ENCODE measurements at regions not wholly inside any gene's neighbourhood (a gene's known extent, or its start where the extent isn't known, plus 50 kb on each side); places are given as distances from the start of the nearest gene placed in this dataset.

- no peaks in the 10 kb centered on the region for H3K4me1 ChIP-seq (ENCODE audit: insufficient read depth)
- no peaks in the 10 kb centered on the region for H3K9me3 ChIP-seq
- no peaks in the 10 kb centered on the region for H3K27me3 ChIP-seq
- WGBS, 3 donors = 58 to 75% (median 68%) methylated on average over 3 of the region's 3 CpGs
- no peak for DNase-seq
- H3K4me3 ChIP-seq = no peak overlapping the region
- H3K27ac ChIP-seq = no peak overlapping the region
- no peak for TF ChIP-seq EP300 (IDR thresholded peaks at IDR 0.05)
- no peak for TF ChIP-seq POLR2A (IDR thresholded peaks at IDR 0.05)
- TF ChIP-seq CTCF (IDR thresholded peaks at IDR 0.05) = no peak
- intact Hi-C loops (cut with DNase I) = no loop called here
- no peaks in the 10 kb centered on the region for H3K36me3 ChIP-seq
These were observed 387.3 kb upstream of the SYT4 start for GRCh38 chr18:43664487-43665008.

GRCh38 chr18:43665105-43665788 is 388.0 kb upstream of the SYT4 start:
- Histone ChIP-seq H3K27ac (no peak overlapping the region), H3K9me3 (no peaks in the 10 kb centered on the region), H3K36me3 (no peaks in the 10 kb centered on the region), H3K27me3 (no peaks in the 10 kb centered on the region), H3K4me3 (no peak overlapping the region), H3K4me1 (ENCODE audit: insufficient read depth) (no peaks in the 10 kb centered on the region)
- WGBS, 3 donors = 26 to 31% (median 27%) methylated on average over 3 of the region's 3 CpGs
- no peak for TF ChIP-seq EP300 (IDR thresholded peaks at IDR 0.05)
- no peak for TF ChIP-seq CTCF (IDR thresholded peaks at IDR 0.05)
- TF ChIP-seq POLR2A (IDR thresholded peaks at IDR 0.05) = no peak
- intact Hi-C loops (cut with DNase I) = no loop called here
- no peak for DNase-seq

GRCh38 chr18:43668866-43669265 is 391.6 kb upstream of the SYT4 start:
- Histone ChIP-seq H3K4me3 (no peak overlapping the region), H3K27me3 (no peaks in the 10 kb centered on the region), H3K4me1 (ENCODE audit: insufficient read depth) (no peaks in the 10 kb centered on the region), H3K36me3 (no peaks in the 10 kb centered on the region), H3K9me3 (no peaks in the 10 kb centered on the region), H3K27ac (no peak overlapping the region)
- intact Hi-C loops (cut with DNase I) = no loop called here
- no peak for TF ChIP-seq POLR2A (IDR thresholded peaks at IDR 0.05)
- TF ChIP-seq EP300 (IDR thresholded peaks at IDR 0.05) = no peak
- TF ChIP-seq CTCF (IDR thresholded peaks at IDR 0.05) = no peak
- DNase-seq = no peak
- 30 to 38% (median 36%) methylated on average over 4 of the region's 4 CpGs for WGBS, 3 donors

- Histone ChIP-seq H3K4me1 (ENCODE audit: insufficient read depth) (no peaks in the 10 kb centered on the region), H3K27ac (no peak overlapping the region), H3K27me3 (no peaks in the 10 kb centered on the region), H3K4me3 (no peak overlapping the region), H3K9me3 (no peaks in the 10 kb centered on the region), H3K36me3 (no peaks in the 10 kb centered on the region)
- intact Hi-C loops (cut with DNase I) = no loop called here
- DNase-seq = no peak
- WGBS, 3 donors = 29 to 37% (median 29%) methylated on average over 1 of the region's 1 CpG
- TF ChIP-seq POLR2A (IDR thresholded peaks at IDR 0.05) = no peak
- TF ChIP-seq EP300 (IDR thresholded peaks at IDR 0.05) = no peak
- no peak for TF ChIP-seq CTCF (IDR thresholded peaks at IDR 0.05)
These were observed 394.1 kb upstream of the SYT4 start for GRCh38 chr18:43671431-43671830.
